ACHN (cell line): ENCODE measurements at regions not wholly inside any gene's neighbourhood (a gene's known extent, or its start where the extent isn't known, plus 50 kb on each side); places are given as distances from the start of the nearest gene placed in this dataset.
"Not testable (repeated sequence)": the region's sequence is repeated elsewhere in the genome, so short reads cannot be mapped to it uniquely, and the experiment has no call there.

Source experiments
- DNase-seq: peaks from one replicate; pipeline ENCODE4 v3.0.0-alpha.2; 2015
- in situ Hi-C: cut with HindIII; loops from 2 replicates; pipeline ENCODE4 v1.10.0; 2017; ENCODE audit warnings: low sequenced_read_pairs, low pct_ligation_motif_present, low pct_unique_long_range_greater_than_20kb

DNA sequence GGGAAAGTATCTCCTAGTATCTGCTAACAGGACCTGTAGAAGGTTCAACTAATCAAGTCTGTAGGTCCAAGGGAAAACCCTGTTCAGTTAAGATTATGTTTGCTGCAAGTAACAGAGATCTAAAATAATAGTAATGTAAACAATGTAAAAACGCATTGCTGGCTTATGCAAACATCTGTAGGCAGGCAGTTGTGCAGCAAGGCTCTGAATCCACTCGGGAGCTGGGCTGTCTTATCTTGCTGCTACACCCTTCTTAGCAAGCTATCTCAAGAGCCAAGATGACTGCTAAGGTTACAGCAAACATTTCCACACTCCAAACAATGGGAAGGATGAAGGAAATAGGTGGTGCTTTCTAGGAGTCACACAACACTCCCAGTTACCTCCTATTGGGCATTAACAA is 397.3 kb upstream of the NRSN1 start:
- no peak for DNase-seq
- in situ Hi-C loops = no loop called here

GRCh38 chr6:23731609-23732008 is 394.4 kb upstream of the NRSN1 start:
- in situ Hi-C loops = no loop called here

DNA sequence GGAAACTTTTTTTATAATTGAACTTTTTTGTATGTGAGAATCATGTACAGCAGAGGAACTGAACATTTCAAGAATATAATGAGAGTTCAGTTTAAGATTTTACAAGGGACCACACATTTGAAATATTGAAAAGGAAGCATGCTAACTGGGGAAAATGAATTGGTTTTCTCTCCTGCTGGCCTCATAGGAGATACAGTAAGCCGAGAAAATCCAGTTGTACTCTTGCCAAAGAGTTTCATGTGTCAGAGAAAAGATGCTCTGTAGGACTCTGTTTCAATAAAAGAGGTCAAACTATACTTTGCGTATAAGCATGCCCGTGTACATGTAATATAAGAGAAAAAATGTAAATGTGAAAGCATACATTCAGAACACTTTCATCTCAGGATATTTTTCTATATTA is 393.5 kb upstream of the NRSN1 start:
- DNase-seq = no peak
- in situ Hi-C loops = no loop called here

More at GRCh38 chr6:23731609-23732008, 394.4 kb upstream of the NRSN1 start:
- DNase-seq = no peak

DNA sequence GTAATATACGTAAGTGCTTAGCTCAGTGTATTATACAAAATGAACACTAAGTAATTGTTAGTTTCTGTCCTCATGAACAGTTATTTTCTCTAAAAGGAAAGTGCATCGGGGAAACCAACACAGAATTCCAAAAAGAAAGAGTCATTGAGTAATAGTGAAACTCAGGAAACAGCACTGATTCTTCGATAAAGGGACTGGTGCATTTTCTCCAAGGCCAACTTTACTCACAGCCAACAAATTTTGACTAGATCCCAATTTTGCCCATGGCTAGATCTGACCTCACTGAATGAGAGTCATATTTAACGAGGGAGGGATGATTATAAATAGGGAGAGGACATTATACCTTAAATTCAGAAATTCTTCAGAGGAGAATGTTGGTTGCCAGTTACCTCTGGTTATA is 390.9 kb upstream of the NRSN1 start:
- DNase-seq = no peak
- in situ Hi-C loops = no loop called here

- in situ Hi-C loops = no loop called here
- DNase-seq = no peak
Measured at GRCh38 chr6:23736577-23736976, 389.4 kb upstream of the NRSN1 start.

DNA sequence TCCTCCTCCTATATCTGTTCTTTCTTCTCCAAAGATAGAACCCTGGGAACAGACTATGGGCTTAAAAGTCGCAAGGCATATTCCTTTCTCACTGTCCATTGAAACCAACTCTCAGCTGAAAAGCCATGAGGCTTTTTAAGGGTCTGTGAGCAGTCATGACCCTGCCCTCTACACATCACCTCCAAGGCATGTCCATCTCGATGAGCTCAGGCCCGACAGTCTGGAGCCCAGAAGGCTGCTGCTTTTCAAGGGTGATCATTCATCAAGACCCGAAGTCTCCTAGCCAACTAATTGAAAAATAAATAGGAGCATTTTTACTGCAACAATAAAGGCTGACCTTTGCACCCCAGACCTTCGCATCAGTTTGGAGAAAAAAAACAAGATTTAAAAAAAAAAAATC is 378.8 kb upstream of the NRSN1 start:
- DNase-seq = no peak
- in situ Hi-C loops = no loop called here

DNA sequence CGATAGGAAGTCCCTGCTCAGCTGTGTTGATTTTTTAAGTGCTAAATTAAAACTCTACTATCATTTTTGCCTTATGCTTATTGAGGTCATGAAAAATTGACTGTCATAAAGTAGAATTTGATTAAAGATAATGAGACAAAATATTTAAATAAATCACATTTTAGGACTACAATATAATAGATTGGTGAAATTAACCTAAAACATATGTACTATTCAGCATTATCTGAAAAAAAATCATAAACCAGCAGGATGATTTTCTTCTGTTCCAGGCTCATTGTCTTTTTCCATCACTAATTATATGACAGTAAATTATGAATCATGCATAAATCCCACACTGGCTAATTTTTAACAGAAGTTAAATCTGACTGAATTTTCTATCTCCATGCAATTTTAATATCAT is 373.6 kb upstream of the NRSN1 start:
- in situ Hi-C loops = no loop called here
- DNase-seq = no peak

- DNase-seq = no peak
- in situ Hi-C loops = no loop called here
Measured at GRCh38 chr6:23754197-23754596, 371.8 kb upstream of the NRSN1 start.

GRCh38 chr6:23775127-23775526 is 350.9 kb upstream of the NRSN1 start:
- in situ Hi-C loops = no loop called here
- no peak for DNase-seq

GRCh38 chr6:23783901-23784300 is 342.1 kb upstream of the NRSN1 start:
- DNase-seq = no peak
- in situ Hi-C loops = no loop called here

DNA sequence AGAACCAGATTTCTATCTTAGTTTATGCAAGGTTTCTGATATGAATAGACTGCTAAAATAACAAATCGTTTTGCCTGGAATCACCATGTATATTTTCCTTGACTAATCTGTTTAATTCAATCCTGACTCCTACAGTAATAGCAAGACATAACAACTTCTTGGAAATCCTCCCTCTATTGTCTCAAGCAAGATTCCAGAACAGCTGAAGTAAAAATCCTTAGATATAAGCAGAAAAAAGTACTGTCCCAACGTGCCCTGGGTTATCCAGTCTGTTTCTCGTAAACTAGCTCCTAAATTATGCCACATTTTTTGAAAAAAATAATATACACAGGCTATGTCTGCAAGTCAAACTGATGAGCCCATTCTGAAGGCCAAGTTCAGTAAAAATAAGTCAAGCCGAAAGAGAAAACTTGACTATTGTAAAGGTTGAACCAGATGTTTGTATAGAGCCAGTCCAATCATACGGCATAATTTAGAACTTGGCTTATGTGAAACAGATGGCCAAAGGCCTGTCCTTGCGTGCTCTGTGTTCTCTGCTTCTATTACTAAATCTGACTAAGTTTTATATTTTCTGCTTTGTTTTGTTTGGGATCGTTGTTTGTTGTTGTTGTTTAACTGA is 341.6 kb upstream of the NRSN1 start:
- in situ Hi-C loops = no loop called here
- no peak for DNase-seq

DNA sequence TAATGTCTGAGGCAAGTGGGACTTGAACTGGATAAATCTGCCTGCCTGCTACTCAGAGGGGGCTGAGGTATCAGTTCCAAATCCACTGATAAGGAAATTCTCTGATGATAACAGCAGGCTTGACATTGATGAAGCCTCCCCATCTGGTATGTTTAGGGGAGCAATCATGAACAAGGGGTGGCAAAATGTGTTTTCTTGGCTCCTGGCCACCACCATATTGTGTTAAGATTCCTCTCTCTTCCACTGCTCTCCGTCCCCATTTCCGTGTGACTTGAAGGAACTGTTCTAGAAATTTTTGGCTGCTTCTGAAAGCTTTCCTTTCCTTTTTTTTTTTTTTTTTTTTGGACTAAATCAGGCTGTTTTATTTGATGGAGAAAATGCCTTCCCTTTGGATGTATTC is 335.3 kb upstream of the NRSN1 start:
- in situ Hi-C loops = no loop called here
- DNase-seq = no peak

DNA sequence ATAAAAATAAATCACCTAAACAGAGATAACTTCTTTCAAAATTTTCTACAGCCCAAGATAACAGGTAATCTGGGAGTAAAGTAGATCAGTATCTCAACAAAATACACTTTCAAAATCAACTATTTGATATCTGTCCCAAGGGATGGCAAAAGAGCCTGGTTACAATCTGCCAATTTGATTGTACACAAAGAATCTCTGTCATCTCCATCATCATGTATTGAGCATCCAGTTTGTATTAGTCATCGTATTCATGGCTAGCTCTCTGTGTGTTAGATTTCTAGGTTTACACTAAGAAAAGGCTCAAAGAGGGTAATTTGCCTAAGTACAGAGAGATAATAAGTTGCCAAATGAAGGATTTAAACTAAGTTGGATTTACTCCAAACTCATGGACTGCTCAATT is 329.0 kb upstream of the NRSN1 start:
- in situ Hi-C loops = no loop called here
- no peak for DNase-seq

DNA sequence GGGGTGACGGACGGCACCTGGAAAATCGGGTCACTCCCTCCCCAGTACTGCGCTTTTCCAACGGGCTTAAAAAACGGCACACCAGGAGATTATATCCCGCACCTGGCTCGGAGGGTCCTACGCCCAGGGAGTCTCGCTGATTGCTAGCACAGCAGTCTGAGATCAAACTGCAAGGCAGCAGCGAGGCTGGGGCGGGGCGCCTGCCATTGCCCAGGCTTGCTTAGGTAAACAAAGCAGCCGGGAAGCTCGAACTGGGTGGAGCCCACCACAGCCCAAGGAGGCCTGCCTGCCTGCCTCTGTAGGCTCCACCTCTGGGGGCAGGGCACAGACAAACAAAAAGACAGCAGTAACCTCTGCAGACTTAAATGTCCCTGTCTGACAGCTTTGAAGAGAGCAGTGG is 321.7 kb upstream of the NRSN1 start:
- in situ Hi-C loops, DNase-seq: not testable (repeated sequence)

- in situ Hi-C loops, DNase-seq: not testable (repeated sequence)
Measured at GRCh38 chr6:23821141-23821540, 304.9 kb upstream of the NRSN1 start.

- in situ Hi-C loops = no loop called here
- no peak for DNase-seq
Measured at GRCh38 chr6:23823421-23823820, 302.6 kb upstream of the NRSN1 start.

DNA sequence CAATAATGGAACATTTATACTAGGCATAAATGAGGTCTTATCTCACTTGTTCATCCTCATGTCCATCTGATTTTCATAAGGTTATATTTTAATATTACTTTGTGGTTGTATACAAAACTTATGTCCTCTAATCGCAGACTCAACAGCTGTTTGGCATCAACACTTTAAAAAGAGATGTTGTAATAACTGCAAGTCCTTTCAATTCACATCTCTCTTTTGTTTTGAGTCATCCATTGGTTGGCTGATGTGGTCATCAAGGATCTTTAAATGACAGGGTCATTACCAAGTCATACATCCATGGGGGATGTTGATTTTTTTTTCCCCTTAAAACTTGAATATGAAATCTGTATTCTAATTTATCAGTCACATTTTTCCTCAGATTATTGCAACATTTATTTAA is 299.4 kb upstream of the NRSN1 start:
- DNase-seq = no peak
- in situ Hi-C loops = no loop called here

DNA sequence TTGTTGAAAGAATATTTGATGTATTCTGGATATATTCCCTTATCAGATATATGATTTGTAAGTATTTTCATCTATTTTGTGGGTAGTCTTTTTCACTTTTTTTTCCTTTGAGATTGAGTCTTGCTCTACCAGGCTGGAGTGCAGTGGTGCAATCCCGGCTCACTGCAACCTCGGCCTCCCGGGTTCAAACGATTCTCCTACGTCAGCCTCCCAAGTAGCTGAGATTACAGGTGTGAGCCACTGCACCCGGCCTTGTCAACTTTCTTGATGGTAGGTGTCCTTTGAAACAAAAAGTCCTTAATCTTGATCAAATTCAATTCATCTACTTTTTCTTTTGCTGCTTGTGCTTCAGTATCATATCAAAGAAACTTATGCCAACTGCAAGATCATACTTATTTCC is 297.2 kb upstream of the NRSN1 start:
- in situ Hi-C loops = no loop called here
- DNase-seq = no peak

DNA sequence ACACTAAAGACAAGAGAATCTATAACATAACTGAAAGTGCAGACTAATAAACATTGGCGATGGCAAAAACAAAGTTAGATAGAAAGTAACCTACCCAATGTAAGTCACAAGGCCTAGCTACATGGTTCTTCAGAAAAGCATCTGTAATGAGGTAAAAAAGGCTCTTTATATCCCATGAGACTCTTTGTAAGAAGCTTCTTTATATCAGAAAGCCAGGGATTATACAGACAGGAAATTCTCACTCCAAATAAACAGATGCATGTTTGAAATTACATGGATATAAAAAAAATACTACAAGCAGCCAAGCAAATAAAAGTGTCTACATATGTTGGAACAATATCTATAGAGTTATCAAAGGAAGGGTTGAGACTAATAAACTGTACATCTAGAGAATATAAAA is 284.9 kb upstream of the NRSN1 start:
- no peak for DNase-seq
- in situ Hi-C loops = no loop called here

GRCh38 chr6:23842760-23843159 is 283.3 kb upstream of the NRSN1 start:
- in situ Hi-C loops = no loop called here
- no peak for DNase-seq

GRCh38 chr6:23851522-23851921 is 274.5 kb upstream of the NRSN1 start:
- in situ Hi-C loops = no loop called here
- no peak for DNase-seq
